ENCODE measurements at regions not wholly inside any gene's neighbourhood (a gene's known extent, or its start where the extent isn't known, plus 50 kb on each side); places are given as distances from the start of the nearest gene placed in this dataset.
"Not testable (repeated sequence)": the region's sequence is repeated elsewhere in the genome, so short reads cannot be mapped to it uniquely, and the experiment has no call there.

DNA sequence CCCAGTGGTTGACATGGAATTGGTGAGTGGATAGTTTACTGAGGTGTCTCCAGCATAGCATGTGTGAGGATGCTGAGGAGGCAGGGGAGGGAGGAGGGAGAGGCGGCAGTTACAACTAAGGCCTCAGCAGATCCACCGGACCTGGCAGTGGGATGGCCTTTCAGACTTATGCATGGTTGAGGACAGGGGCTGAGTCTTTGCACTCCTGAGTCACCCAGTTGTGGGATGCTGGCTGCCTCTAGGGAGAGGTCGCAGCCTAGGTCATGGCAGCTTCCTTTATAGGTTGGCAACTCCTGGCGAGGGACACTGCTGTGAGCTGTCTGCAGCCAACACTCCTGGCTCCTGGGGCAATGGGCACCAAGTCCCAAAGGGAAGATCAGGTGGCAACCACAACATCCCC lies 380.3 kb downstream of the PREX1 start:
- DNase-seq = no peak

DNA sequence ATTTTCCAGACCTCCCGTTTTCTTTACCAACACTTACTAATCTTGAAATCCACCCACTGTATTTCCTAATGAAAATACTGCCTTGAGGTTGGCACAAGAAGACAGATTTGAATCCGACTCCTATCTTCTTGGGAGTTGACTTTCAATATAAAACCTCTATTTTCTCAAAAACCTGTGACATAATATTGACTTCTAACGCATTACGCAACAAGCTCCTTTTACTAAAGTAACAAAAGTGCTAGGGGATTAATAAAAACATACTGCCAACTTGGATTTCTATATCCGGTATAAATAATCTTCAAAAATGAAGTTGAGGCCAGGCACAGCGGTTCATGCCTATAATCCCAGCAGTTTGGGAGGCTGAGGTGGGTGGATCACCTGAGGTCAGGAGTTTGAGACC lies 382.0 kb downstream of the PREX1 start:
- DNase-seq = no peak

DNA sequence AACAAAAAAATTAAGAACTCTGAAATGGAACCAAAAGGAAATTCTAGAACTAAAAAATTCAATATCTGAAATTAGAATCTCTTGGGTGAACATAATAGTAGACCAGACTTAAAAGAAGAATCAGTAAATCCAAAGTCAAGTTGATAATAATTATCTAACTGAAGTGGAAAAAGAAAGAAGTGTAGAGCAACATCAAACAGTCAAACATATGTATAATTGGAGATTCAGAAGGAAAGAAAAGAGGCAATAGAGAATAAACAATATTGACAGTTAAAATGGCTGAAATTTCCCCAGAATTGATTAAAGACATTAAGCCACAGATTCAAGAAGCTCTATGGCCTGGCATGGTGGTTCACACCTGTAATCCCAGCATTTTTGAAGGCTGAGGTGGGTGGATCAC lies 383.6 kb downstream of the PREX1 start:
- DNase-seq = no peak

DNA sequence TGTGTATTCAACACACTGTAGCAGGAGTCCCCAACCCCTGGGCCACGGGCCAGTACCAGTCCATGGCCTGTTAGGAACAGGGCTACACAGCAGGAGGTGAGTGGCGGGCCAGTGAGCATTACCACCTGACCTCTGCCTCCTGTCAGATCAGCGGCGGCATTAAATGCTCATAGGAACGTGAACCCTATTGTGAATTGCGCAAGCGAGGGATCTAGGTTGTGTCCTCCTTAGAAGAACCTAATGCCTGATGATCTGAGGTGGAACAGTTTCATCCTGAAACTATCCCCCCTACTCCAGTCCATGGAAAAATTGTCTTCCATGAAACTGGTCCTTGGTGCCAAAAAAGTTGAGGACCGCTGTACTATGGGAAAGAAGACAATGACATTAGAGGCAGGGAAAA lies 386.9 kb downstream of the PREX1 start:
- DNase-seq = no peak

DNA sequence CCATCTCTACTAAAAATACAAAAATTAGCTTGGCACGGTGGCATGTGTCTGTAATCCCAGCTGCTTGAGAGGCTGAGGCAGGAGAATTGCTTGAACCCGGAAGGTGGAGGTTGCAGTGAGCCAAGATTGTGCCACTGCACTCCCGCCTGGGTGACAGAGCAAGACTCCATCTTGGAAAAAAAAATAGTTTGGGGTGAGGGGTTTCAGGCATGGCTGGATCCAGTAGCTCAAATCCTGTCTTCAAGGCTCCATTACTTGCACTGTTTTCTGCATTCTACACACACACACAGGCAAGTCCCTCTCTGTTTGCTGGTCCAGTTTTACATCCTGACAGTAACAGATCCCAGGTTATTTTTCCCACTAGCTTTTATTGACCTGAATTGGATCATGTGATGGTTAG lies 387.5 kb downstream of the PREX1 start:
- DNase-seq = not testable (repeated sequence)

DNA sequence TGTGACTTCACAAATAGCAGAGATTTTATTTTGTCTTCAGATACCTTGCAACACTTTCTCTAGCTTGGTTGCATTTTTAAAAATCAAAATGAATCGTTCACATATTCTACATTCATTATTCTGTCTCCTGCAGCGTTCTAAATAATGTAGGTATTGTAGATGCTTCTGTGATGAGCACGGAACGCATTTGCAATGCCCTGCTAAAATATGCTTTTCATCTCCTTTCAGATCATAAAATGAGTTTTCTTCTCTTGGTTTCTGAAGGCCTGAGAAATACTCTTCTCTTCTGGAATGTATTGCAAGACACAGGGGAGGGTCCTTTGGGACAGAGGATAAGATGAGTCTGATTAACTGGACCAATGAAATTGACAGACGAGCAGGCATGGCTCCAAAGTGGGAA lies 390.7 kb downstream of the PREX1 start:
- no peak for DNase-seq

DNA sequence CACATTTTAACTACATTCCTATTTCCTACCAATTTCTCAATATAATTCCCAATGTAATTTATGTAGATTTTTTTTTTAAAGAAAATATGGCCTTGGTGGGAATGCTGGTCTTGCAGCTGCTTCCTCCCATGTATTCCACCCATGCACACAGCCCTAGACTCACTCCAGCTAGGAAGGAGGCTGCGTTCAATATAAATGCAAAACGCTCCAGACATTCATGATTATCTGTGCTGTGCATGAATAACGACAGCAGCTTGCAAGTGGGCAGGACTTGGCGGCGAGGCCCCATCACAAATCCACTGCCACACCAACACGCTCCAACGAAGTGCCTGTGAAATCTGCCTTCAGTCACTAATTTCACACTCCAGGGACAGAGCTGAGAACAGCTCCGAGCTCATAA lies 391.2 kb downstream of the PREX1 start:
- DNase-seq = not testable (repeated sequence)

DNA sequence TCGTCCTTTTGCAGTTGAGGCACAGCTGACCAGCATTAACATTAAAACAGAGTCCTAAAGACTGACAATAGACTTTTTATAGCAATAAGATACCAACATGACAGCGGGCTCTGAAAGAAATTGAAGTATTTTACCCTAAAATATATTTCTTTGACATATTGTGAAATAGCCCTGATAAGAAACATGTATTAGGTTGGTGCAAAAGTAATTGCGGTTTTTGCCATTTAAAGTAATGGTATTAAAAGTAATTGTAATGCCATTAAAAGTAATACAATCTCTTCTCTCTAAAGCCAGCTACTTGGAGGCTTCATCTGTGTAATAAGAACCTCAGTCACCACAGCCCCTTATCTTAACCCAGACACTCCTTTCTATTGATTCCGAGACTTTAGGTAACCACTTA lies 394.6 kb downstream of the PREX1 start:
- DNase-seq = no peak

DNA sequence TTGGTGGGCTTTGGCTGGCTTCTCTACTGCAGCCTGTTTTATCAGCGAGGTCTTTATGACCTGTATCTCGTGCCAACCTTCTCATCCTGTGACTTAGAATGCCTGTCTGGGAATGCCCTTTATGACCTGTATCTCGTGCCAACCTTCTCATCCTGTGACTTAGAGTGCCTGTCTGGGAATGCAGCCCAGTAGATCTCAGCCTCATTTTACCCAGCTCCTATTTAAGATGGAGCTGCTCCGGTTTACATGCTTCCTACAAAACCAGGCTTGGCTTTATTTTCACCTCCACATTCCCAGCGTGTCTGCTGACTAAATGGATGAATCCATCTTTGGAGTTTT lies 395.3 kb downstream of the PREX1 start:
- DNase-seq = no peak

DNA sequence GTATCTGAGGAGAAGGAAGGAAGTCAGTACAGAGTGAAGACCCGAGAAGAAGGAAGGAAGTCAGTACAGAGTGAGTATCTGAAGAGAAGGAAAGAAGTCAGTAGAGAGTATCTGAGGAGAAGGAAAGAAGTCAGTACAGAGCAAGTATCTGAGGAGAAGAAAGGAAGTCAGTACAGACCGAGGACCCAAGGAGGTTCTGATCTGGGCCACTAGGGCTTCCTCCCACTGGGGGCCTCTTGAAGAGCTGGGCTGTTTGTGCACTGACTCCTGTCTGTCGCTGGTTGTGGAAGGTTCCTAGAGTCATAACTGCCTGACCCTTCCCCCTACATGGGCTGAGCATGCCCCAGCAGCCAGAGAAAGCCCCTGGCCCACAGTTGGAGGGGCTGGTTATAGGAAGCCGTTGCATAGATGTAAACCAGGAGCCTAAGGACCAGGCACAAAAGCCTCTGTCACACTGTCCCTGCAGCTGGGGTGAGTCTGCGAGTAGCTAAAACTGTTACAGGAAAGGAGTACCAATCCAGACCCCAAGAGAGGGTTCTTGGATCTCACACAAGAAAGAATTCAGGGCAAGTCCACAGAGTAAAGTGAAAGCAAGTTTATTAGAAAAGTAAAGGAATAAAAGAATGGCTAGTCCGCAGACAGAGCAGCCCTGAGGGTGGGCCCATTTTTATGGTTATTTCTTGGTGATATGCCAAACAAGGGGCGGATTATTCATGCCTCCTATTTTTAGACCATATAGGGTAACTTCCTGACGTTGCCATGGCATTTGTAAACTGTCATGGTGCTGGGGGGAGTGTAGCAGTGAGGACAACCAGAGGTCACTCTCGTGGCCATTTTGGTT lies 395.9 kb downstream of the PREX1 start:
- DNase-seq = no peak

DNA sequence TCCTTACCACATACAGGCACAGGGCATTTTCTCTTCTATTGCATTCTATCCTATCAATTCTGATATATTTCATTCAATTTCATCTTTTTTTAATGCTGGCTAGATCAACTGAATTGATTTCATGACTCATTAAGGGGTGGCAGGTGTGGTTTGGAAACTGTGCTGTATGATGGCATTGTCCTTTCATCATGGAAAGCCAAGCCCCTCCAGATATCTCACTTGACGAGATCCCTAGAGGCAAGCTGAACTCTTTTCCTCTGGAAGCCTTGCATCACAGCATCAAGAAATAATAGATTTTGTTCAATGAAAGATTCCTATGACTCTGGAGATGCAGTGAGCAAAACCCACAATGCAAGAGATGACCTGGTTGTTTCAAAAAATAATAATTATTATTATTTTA lies 401.2 kb downstream of the PREX1 start:
- no peak for DNase-seq

DNA sequence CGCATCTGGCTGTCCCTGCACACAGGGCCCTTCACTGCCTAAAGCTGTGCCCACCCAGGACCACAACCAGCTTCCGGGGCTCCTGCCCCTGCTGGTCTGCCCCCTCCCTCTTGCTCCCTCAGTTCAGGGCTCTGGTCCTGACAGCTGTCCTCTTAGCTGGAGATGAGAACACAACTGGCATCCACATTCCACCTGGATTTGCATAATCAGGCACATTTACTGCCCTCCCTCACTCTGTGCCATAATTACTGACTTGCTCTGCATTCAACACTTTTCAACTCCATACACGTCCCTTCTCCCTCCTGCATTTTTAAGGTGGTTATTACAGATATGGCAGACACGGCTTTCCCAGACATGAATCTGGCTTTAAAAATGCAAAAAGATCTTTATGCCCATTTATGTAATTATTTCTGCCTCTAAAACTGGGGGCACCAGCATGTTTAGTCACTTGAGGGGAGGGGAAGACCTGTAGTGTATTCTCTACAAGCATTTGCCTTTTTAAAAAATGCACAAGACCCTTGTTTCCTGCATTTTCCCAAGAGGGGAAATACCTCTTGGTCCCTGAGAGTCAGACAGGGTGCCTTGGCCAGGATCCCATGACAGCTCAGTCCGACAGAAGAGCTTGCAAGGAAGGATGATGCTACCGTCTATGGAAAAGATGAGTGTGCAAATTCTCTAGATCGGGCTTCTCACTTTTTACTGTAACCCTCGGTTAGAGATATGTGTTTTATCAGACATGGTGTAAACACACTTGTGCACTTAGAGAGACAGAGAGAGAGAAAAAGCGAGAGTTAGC lies 401.8 kb downstream of the PREX1 start:
- DNase-seq = no peak

DNA sequence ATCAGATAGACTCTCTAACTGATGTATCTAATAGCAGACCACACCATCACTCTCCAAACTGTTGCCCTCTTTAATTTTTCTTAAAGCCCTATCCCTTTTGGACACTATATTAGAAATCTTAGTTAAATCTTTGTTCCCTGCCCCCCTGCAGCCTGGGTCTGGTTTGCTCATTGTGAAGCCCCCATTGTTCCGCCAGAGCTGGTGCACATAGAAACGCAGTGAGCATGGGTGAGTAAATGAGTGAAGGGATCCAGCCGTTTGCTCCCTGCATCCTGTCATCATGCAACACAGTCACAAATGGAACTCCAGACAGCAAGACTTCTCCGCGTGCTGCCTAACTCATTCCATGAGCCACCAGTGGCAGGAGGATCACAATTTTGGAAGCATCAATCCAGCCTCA lies 402.5 kb downstream of the PREX1 start:
- no peak for DNase-seq

DNA sequence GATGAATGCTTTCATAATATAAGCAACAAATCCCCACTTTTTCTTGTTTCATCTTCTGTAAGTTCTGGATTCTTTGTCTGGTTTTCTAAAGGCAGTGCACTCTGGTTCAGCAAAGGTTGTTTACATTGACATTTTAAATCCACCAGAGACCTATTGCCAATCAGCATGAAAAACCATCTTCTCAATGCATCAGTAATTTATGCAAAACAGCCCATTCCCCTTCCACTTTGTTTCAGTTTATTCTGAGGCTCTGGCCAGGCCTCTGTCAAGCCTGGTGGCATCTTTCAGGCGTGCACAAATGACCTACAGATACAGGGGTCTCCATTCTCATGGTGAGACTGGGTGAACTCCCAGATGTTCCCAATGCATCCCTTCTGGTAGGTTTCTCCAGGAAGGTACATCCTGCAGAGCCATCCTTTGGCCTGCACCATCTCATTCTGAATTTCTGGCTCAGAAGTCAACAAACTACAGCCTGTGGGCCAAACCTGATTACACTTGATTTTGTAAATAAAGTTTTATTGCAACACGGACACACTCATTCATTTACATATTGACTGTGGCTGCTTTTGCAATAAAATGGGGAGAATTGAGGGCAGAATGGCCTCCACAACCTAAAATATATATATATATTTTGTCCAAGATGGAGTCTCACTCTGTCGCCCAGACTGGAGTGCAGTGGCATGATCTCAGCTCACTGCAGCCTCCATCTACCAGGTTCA lies 405.4 kb downstream of the PREX1 start:
- no peak for DNase-seq

DNA sequence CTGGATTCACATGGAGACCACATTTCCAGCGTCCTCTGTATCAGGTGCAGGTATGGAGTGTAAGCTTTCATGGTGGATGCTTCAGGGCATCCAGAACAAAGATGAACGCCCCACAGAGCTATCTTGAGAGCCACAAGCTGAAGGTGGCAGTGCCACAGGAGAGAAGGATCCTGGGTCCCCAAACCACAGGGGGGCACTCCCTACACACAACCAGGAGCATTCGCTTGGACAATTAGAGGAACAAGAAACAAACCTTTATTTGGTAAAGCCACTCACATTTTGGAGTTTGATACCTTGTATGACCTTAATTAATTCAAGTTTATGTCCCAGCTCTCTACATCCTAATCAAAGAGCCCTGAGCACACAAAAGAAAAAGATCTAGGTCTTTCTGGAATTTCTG lies 406.3 kb downstream of the PREX1 start:
- DNase-seq = no peak

DNA sequence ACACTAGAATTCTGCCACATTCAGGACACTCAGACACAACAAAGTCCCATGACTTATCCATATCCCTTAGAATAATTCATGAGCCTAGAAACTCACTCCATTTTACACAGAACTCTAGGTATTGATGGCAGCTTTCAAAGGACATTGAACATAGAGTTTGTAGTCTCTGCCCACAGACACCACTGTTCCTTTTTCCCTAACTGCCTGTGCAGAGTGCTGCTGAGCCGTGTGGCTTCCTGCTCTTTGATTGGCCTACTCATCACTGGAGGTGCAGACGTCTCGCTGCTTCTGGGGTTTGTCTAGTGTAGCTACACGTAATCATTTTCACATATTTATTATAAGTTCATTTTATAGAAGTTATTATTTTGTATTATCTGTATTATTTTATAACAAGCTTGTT lies 407.6 kb downstream of the PREX1 start:
- no peak for DNase-seq

DNA sequence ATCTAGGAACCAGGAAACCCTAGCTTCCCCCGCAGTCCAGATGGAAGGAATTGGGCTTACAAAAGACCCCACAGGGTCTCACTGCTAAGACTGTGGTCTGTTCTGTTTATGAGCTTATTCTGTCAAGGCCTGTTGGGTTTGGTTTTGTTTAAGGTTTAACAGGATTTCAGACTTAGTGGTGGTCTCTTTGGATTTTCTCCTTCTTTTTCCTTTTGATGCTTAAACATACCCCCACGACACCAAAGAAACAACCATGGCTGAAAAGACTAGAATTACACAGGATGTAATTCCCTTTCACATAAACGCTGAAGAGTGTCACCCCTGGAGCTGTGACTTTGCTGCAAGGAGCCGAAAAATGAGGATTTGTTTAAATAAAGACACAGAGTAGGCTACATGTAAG lies 408.6 kb downstream of the PREX1 start:
- no peak for DNase-seq

DNA sequence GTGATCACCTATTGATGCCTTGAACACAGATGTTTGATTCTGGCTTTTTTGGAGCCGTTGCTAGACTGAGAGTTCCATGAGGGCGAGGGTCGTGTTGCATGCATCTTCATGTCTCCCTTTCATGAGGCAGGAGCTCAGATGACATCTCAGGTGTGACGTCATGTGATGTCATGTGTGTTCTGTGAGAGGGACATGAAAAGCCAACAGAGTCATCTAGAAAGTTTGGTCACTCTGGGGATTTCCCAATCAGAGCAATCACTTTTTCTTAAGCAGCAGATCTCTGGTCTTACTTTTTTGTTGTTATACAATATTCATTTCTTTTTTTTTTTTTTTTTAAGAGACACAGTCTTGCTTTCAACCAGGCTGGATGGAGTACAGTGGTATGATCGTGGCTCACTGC lies 411.8 kb downstream of the PREX1 start:
- no peak for DNase-seq

DNA sequence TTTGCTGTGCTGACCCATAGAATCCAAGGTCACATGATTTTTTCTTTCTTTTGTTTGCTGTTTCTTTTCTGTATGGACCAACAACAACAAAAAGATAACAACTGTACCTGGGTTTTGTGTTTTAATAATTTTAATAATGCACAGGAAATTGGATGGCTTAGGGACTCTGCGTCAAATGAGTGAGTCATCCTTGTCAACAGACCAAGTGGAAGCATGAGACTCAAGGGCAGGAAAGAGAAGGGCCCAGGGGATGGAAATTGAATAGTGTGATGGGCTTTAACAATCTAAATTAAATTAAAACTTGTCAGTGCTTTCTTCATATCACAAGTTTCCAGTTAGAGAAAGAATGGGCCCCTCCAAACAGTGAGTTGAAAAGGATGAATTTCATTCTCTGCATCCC lies 413.0 kb downstream of the PREX1 start:
- no peak for DNase-seq

DNA sequence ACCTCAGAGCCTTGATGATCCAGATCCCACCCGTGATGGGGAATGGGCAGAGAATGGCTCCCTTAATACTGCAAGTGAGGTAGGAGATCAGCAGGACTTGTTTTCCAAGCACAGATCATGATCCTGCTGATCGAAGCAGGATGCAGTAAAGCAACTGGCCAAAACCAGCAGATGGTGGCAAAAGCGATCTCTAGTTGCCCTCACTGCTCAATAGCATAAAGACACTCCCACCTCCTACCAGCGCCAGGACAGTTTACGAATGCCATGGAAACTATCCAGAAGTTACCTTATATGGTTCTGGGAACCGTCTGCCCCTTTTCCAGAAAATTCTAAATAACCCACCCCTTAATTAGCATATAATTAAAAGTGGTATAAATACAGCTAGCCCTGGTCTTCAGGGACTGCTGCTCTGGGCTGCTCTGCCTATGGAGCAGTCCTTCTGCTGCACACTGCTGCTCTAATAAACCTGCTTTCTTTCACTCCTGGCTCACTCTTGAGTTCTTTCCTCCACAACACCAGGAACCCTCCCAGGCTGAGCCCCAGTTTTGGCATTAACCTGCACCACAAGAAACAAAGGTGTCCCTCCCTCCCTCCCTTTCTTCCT lies 415.8 kb downstream of the PREX1 start:
- no peak for DNase-seq

DNA sequence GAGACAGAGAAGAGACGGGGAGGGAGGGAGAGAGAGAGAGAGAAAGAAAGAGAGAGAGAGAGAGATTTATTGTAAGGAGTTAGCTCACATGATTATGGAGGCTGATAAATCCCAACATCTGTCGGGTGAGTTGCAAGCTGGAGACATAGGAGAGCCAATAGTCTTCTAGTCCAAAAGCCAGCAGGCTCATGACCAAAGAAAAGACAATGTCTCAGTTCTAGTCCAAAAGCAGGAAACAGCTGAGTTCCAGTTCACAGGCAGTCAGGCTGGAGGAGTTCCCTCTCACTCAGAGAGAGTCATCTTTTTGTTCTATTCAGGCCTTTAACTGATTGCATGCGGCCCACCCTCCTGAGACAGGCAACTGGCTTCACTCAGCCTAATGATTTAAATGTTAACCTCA lies 416.6 kb downstream of the PREX1 start:
- DNase-seq = peak in 12 of 51 donors; percentile 6 to 70 (median 28)

DNA sequence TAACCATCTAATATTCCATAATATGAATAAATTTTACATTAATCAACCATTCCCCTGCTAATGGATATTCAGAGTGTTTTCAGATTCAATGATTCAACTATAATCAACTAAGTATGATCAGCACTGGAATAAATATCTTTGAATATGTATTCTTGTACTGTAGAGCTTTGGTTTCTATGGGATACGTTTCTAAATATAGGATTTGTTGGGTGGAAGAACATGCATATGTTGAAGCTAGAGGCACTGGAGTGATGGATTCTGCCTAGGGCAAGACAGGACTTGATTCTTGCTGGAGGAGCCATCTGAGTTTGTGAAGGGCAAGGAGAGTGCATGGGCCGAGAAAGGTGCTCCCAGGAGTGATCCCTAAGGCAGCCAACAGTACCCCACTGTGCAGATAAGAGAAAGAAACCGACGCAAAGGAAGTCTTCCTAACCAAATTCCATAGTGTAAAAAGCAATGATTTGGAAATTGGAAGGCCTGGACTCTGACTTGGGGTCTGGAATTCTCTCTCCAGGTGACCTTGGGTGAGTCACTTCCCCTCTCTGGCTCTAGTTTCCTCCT lies 418.7 kb downstream of the PREX1 start:
- DNase-seq = no peak

Data from hypothalamus (tissue), 51 donors.